ENCODE measurements at regions not wholly inside any gene's neighbourhood (a gene's known extent, or its start where the extent isn't known, plus 50 kb on each side); places are given as distances from the start of the nearest gene placed in this dataset.

DNA sequence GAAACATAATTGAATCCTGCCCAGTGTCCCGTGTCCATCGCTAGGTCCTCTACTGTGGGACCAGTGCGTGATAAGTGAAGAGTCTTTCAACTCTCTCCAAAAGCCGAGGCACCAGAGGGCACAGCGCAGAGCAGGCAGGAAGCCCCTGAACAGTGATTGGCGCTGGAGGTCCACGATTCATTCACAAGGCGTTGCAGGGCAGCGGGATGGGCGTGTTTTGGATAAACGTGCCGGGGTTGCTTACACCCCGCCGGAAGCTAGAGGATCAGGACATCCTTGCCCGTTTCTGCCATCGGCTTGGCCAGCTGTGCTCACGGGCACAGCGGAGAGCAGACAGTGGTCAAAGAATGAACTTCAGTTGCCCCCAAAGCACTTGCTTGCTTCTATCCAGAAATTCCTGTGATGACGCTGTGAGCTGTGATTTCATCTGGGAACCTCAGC lies 86.0 kb upstream of the PFKP start:
- DNase-seq (ENCODE audit: low read depth), result peak; percentile 74

DNA sequence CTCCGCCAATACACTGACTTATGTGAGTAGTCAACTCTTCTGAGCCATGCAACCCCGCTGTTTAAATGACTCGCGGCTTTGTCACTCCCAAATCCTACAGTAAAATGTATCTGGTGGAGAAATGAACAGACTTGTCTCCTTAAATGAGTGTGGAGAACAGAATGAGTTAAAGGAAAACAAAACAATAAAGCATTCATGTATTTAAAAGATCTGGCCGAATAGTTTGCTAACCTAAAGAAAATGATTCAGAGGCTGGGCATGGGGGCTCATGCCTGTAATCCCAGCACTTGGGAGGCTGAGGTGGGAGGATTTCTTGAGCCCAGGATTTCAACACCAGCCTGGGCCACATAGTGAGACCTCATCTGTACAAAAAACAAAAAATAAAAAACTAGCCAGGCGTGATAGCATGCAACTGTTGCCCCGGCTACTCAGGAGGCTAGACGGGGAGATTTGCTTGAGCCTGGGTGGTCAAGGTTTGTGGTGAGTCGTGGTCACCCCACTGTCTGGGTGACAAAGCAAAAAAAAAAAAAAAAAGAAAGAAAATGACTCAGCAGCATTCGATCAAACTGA lies 86.5 kb upstream of the PFKP start:
- peak; percentile 54 for DNase-seq (ENCODE audit: low read depth)

DNA sequence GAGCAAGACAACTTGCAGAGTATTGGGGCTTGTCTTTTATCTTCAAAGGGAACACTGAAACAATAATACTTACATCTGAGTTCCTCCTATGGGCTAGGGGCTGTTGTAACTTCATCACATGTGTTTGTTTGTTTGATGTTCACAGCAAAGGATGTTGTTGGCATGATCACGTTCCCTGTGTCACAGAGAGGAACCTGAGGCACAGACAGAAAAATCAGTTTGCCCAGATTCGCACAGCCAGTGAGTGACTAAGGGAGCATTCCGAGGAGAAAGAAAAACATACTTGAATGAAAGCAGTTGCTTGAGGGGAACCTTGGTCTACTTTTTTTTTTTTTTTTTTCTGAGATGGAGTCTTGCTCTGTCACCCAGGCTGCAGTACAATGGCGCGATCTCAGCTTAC lies 87.2 kb upstream of the PFKP start:
- DNase-seq (ENCODE audit: low read depth), result peak; percentile 42

DNA sequence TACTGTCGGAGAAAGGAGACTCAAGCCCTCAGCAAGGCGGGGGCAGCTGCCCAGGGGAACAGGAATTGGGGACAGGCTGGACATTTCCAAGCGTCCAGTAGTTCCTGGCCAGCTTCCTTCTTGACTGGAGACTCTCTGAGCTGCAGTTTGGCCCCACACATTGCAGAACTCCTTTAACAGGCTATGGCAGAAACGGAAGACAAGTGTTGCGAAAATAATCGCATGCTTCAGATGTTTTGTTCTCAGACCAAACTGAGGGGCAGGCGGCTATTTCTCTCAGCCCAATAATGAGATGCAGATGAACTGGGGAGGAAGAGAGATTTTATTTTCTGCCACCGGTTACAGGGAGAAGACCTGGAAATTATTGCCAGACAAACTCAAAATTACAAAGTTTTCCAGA lies 88.0 kb upstream of the PFKP start:
- no peak for DNase-seq (ENCODE audit: low read depth)

GRCh38 chr10:2978574-2979273 lies 88.6 kb upstream of the PFKP start:
- no peak for DNase-seq (ENCODE audit: low read depth)

DNA sequence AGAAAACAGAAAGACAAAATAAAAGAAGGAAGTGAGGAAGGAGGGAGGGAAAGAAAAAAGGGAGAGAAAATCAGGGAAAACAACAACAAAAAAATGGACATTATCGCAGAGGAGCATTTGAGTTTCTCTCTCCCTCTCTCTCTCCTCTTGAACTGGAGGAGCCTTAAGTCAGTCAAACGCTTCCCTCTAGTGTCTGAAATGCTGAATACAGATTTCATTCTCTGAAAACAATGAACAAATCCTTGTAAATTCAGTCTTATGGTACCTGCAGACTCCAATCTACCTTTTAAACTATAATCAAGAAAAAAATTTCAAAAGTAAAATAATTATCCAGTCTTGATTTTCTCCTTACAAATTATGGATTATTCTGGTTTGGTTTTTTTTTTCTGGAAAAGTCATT lies 89.2 kb upstream of the PFKP start:
- DNase-seq (ENCODE audit: low read depth), result peak; percentile 43

GRCh38 chr10:2974503-2975207 lies 92.7 kb upstream of the PFKP start:
- no peak for DNase-seq (ENCODE audit: low read depth)

- no peak for DNase-seq (ENCODE audit: low read depth)
Observed at GRCh38 chr10:2974083-2974482, 93.3 kb upstream of the PFKP start.

- DNase-seq (ENCODE audit: low read depth), result no peak
Observed at GRCh38 chr10:2972810-2973209, 94.5 kb upstream of the PFKP start.

GRCh38 chr10:2972216-2972615 lies 95.1 kb upstream of the PFKP start:
- DNase-seq (ENCODE audit: low read depth), result no peak

DNA sequence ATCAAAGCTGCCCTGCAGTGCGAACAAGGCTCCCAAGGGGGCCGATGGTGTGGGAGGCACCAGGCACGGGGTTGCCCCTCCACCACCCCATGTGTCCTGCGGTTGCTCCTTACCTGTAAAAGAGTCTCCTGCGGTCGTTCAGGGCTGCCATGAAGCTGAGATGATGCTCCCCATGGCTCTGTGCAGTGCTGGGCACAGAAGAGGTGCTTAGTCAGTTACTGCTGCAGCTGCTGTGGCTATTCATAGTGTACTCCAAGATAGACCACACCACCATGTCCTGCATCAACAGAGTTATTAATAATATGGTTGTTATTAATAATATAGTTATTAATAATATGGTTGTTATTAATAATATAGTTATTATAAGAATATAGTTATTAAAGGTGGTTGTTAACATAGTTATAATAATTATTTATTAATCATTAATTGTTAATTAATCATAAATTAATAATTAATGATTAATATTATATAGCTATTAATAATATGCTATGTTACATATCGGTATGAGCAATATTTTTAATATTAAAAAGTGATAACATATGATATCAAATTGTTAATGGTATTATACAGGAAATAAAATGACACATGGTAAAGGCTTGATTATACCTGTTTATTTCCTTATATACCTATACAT lies 97.0 kb upstream of the PFKP start:
- no peak for DNase-seq (ENCODE audit: low read depth)

- DNase-seq (ENCODE audit: low read depth), result peak; percentile 83
Observed at GRCh38 chr10:2968401-2969058, 98.8 kb upstream of the PFKP start.

DNA sequence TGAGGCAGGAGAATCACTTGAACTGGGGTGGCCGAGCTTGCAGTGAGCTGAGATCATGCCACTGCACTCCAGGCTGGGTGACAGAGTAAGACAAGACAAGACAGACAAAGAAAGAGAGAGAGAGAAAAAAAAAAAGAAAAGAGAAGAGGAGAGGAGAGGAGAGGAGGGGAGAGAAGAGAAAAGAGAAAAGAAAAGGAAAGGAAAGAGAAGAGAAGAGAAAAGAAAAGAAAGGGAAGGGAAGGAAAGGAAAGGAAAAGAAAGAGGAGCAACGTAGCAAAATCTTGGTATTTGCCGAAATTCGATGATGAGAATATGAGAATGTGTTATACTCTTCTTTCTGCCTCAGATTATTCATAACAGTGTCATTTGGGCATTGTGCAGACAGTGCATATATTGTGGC lies 101.2 kb upstream of the PFKP start:
- no peak for DNase-seq (ENCODE audit: low read depth)

DNA sequence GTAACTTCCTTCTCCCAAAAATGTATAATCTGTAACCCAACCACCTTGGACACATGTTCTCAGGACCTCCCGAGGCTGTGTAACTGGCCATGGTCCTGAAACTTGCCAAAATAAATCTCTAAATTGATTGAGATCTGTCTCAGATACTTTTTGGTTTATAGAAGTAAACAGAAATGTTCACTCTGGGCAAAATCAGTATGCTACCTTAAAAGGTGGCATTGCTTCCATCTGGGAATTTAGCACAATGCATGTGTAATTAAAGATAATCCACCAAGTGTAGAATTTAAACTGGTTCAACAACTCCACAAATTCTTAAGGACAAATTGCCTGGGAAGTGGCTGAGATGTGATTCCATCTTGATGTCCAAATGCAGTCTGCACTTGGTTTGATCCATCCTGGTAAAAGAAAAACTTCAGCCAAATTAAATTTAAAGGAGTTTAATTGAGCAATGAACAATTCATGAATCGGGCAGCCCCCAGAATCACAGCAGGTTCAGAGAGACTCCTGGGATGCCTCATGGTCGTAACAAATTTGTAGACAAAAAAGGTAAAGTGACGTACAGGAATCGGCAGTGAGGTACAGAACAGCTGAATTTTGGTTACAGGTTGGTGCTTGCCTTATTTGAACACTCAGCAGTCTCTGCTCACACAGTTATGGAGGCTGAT lies 102.6 kb upstream of the PFKP start:
- DNase-seq (ENCODE audit: low read depth), result no peak

DNA sequence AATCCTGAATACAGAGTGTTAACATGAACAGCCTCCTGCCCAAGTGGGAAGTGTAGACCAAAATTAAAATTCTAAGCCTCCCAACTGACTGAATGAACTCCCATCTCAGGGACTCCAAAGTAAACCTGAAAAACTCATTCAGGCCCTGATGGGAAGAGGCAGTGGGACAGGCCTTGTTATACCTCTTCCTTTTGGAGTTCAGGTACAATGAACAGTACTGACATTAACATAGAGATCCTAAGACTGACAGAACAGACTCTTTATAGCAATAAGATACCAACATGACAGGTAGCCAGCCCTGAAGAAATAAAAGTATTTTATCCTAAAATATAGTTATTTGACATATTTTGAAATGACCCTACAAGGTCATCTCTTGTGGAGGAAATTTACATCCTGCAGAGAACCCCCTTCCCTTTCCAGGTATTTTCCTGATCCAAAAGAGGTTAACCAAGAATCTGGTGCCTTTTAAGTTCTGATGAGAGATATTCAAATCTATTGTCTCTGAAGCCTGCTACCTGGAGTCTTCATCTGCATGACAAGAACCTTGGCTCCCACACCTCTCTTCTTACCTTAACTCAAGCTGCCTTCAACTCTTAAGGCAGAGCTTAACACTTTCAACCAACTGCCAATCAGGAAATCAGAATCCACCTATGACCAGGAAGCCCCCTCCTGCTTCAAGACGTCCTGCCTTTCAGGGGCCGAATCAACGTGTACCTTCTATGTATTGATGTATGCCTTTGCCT lies 103.3 kb upstream of the PFKP start:
- DNase-seq (ENCODE audit: low read depth), result no peak

DNA sequence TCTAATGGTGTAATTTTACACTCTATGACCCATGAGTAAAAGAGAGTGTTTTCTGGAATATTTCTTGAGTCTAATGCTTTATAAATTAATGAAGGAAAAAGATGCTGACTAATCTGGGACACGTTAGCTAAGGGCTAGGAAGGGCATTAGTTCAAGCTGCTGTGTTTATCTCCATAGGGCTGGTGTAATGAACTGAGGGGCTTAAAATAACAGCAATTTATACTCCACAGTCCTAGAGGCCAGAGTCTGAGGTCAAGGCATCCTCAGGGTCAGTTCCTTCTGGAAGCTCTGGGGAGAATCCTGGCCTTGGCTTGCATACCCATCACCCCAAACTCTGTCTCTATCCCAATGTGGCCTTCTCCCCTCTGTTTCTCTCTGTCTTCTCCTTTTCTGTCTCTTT lies 105.2 kb upstream of the PFKP start:
- no peak for DNase-seq (ENCODE audit: low read depth)

- no peak for DNase-seq (ENCODE audit: low read depth)
Observed at GRCh38 chr10:2958659-2959058, 108.7 kb upstream of the PFKP start.

DNA sequence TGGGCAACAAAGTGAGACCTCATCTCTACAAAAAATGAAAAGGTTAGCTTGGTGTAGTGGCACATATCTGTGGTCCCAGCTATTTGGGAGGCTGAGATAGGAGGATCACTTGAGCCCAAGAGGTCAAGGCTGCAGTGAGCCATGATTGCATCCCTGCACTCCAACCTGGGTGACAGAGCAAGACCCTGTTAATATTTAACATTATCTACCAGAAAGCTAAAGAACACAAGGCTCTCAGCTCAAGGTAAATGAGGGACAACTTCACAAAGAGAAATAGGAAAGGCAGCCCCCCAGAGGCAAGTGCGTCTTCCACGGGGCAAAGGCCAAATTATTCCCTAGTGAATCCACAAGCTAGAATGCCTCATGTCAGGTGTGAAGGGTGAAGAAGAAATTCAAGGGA lies 109.6 kb upstream of the PFKP start:
- no peak for DNase-seq (ENCODE audit: low read depth)

DNA sequence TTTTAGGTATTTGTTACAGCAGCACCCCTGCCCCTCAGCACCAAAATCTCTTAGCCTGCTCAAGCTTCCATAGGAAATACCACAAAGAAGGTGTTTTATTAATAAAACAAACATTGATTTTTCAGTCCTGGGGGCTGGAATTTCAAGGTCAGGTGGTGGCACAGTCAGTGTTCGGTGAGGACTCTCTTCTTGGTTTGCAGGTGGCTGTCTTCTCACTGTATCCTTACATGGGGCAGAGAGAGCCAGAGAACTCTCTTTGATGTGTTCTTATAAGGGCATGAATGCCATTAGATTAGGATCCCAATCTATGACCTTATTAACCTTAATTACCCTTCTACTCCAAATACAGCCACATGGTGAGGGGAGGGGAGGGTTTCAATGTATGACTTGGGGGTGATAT lies 112.3 kb upstream of the PFKP start:
- DNase-seq (ENCODE audit: low read depth), result no peak

- DNase-seq (ENCODE audit: low read depth), result no peak
Observed at GRCh38 chr10:2953495-2953894, 113.9 kb upstream of the PFKP start.

- no peak for DNase-seq (ENCODE audit: low read depth)
Observed at GRCh38 chr10:2951235-2951835, 116.0 kb upstream of the PFKP start.
